ENCODE measurements at regions not wholly inside any gene's neighbourhood (a gene's known extent, or its start where the extent isn't known, plus 50 kb on each side); places are given as distances from the start of the nearest gene placed in this dataset.

GRCh38 chr6:16031278-16031981 is 97.5 kb upstream of the MYLIP start:
- Mint-ChIP-seq H3K27me3 (ENCODE audit: low read depth in 2 of 2) (peaks cover 0 to 16% of the 10 kb centered on the region in 2 donors), H3K4me3 (no peak overlapping the region), H3K4me1 (no peaks in the 10 kb centered on the region), H3K27ac (no peak overlapping the region), H3K9me3 (no peaks in the 10 kb centered on the region), H3K36me3 (no peaks in the 10 kb centered on the region)
- ATAC-seq: no peak
- Histone ChIP-seq H3K36me3 (ENCODE audit: control insufficient read depth, insufficient read depth, low read length) (no peaks in the 10 kb centered on the region), H3K27ac (ENCODE audit: low read length) (no peak overlapping the region), H3K9me3 (ENCODE audit: control insufficient read depth, insufficient read depth, low read length) (no peaks in the 10 kb centered on the region), H3K4me1 (ENCODE audit: control insufficient read depth, insufficient read depth, low read length) (no peaks in the 10 kb centered on the region), H3K4me3 (ENCODE audit: low read length) (no peak overlapping the region), H3K27me3 (ENCODE audit: control insufficient read depth, insufficient read depth, low read length) (no peaks in the 10 kb centered on the region)
- WGBS (ENCODE audit: insufficient coverage): 80% methylated on average over 6 of the region's 6 CpGs
- intact Hi-C loops (cut with micrococcal nuclease): no loop called here
- TF ChIP-seq CTCF (IDR thresholded peaks at IDR 0.05): no peak
- DNase-seq: no peak

- Mint-ChIP-seq H3K27me3 (ENCODE audit: low read depth in 2 of 2) (peaks cover 0 to 12% of the 10 kb centered on the region in 2 donors), H3K9me3 (no peaks in the 10 kb centered on the region), H3K27ac (no peak overlapping the region), H3K4me3 (no peak overlapping the region), H3K4me1 (no peaks in the 10 kb centered on the region), H3K36me3 (no peaks in the 10 kb centered on the region)
- H3K4me1 ChIP-seq (ENCODE audit: control insufficient read depth, insufficient read depth, low read length): no peaks in the 10 kb centered on the region
- DNase-seq (no peak), ATAC-seq (no peak)
- H3K4me3 ChIP-seq (ENCODE audit: low read length): no peak overlapping the region
- H3K27ac ChIP-seq (ENCODE audit: low read length): no peak overlapping the region
- intact Hi-C loops (cut with micrococcal nuclease): no loop called here
- no peaks in the 10 kb centered on the region for H3K27me3 ChIP-seq (ENCODE audit: control insufficient read depth, insufficient read depth, low read length)
- TF ChIP-seq CTCF (IDR thresholded peaks at IDR 0.05): no peak
- no peaks in the 10 kb centered on the region for H3K9me3 ChIP-seq (ENCODE audit: control insufficient read depth, insufficient read depth, low read length)
- 83% methylated on average over 2 of the region's 3 CpGs for WGBS (ENCODE audit: insufficient coverage)
- no peaks in the 10 kb centered on the region for H3K36me3 ChIP-seq (ENCODE audit: control insufficient read depth, insufficient read depth, low read length)
Observed at GRCh38 chr6:16028966-16029365, 99.9 kb upstream of the MYLIP start.

GRCh38 chr6:16020259-16020658 is 108.6 kb upstream of the MYLIP start:
- H3K4me1 ChIP-seq (ENCODE audit: control insufficient read depth, insufficient read depth, low read length): no peaks in the 10 kb centered on the region
- Mint-ChIP-seq H3K36me3 (no peaks in the 10 kb centered on the region), H3K27me3 (ENCODE audit: low read depth in 2 of 2) (no peaks in the 10 kb centered on the region), H3K4me3 (no peak overlapping the region), H3K4me1 (no peaks in the 10 kb centered on the region), H3K9me3 (no peaks in the 10 kb centered on the region), H3K27ac (no peak overlapping the region)
- ATAC-seq: no peak
- H3K9me3 ChIP-seq (ENCODE audit: control insufficient read depth, insufficient read depth, low read length): no peaks in the 10 kb centered on the region
- 84% methylated on average over 3 of the region's 3 CpGs for WGBS (ENCODE audit: insufficient coverage)
- no peak for DNase-seq
- intact Hi-C loops (cut with micrococcal nuclease): no loop called here
- no peak overlapping the region for H3K27ac ChIP-seq (ENCODE audit: low read length)
- H3K4me3 ChIP-seq (ENCODE audit: low read length): no peak overlapping the region
- no peaks in the 10 kb centered on the region for H3K36me3 ChIP-seq (ENCODE audit: control insufficient read depth, insufficient read depth, low read length)
- H3K27me3 ChIP-seq (ENCODE audit: control insufficient read depth, insufficient read depth, low read length): no peaks in the 10 kb centered on the region
- no peak for TF ChIP-seq CTCF (IDR thresholded peaks at IDR 0.05)

- intact Hi-C loops (cut with micrococcal nuclease): no loop called here
- no peaks in the 10 kb centered on the region for H3K27me3 ChIP-seq (ENCODE audit: control insufficient read depth, insufficient read depth, low read length)
- no peaks in the 10 kb centered on the region for H3K4me1 ChIP-seq (ENCODE audit: control insufficient read depth, insufficient read depth, low read length)
- H3K27ac ChIP-seq (ENCODE audit: low read length): no peak overlapping the region
- DNase-seq (no peak), ATAC-seq (no peak)
- 91% methylated on average over 3 of the region's 3 CpGs for WGBS (ENCODE audit: insufficient coverage)
- H3K9me3 ChIP-seq (ENCODE audit: control insufficient read depth, insufficient read depth, low read length): no peaks in the 10 kb centered on the region
- H3K36me3 Mint-ChIP-seq: no peaks in the 10 kb centered on the region
- no peak overlapping the region for H3K27ac Mint-ChIP-seq
- no peaks in the 10 kb centered on the region for H3K4me1 Mint-ChIP-seq
- no peak overlapping the region for H3K4me3 Mint-ChIP-seq
- no peaks in the 10 kb centered on the region for H3K9me3 Mint-ChIP-seq
- H3K27me3 Mint-ChIP-seq (ENCODE audit: low read depth in 2 of 2): no peaks in the 10 kb centered on the region
- no peaks in the 10 kb centered on the region for H3K36me3 ChIP-seq (ENCODE audit: control insufficient read depth, insufficient read depth, low read length)
- TF ChIP-seq CTCF (IDR thresholded peaks at IDR 0.05): no peak
- H3K4me3 ChIP-seq (ENCODE audit: low read length): no peak overlapping the region
Observed at GRCh38 chr6:16019462-16019861, 109.4 kb upstream of the MYLIP start.
